ENCODE measurements at regions not wholly inside any gene's neighbourhood (a gene's known extent, or its start where the extent isn't known, plus 50 kb on each side); places are given as distances from the start of the nearest gene placed in this dataset.

- TF ChIP-seq, protein P1, sequence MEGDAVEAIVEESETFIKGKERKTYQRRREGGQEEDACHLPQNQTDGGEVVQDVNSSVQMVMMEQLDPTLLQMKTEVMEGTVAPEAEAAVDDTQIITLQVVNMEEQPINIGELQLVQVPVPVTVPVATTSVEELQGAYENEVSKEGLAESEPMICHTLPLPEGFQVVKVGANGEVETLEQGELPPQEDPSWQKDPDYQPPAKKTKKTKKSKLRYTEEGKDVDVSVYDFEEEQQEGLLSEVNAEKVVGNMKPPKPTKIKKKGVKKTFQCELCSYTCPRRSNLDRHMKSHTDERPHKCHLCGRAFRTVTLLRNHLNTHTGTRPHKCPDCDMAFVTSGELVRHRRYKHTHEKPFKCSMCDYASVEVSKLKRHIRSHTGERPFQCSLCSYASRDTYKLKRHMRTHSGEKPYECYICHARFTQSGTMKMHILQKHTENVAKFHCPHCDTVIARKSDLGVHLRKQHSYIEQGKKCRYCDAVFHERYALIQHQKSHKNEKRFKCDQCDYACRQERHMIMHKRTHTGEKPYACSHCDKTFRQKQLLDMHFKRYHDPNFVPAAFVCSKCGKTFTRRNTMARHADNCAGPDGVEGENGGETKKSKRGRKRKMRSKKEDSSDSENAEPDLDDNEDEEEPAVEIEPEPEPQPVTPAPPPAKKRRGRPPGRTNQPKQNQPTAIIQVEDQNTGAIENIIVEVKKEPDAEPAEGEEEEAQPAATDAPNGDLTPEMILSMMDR (IDR thresholded peaks at IDR 0.05), result no peak
- no peak for DNase-seq (ENCODE audit: low spot score)
- Histone ChIP-seq H3K4me3 (no peak overlapping the region), H3K27ac (no peak overlapping the region)
Measured at GRCh38 chr3:168467115-168467714, 371.5 kb upstream of the GOLIM4 start.

DNA sequence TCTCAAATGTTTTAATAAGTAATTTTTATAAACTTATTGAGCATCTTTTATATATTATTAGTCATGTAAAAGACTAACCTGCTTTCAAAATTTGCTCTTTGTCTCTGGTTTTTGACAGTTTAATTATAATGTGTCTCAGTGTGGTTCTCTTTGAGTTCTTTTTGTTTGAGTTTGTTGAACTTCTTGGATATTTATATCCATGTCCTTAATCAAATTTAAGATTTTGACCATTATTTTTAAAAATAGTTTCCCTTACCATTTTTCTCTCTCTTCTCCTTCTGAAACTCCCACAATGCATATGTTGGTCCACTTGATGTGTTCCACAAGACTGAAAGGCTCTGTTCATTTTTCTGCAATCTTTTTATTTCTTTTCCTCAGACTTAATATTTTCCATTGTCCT, 366.1 kb upstream of the GOLIM4 start:
- TF ChIP-seq, protein P1 (IDR thresholded peaks at IDR 0.05), result no peak
- Histone ChIP-seq H3K27ac (no peak overlapping the region), H3K4me3 (no peak overlapping the region)
- DNase-seq (ENCODE audit: low spot score), result no peak

DNA sequence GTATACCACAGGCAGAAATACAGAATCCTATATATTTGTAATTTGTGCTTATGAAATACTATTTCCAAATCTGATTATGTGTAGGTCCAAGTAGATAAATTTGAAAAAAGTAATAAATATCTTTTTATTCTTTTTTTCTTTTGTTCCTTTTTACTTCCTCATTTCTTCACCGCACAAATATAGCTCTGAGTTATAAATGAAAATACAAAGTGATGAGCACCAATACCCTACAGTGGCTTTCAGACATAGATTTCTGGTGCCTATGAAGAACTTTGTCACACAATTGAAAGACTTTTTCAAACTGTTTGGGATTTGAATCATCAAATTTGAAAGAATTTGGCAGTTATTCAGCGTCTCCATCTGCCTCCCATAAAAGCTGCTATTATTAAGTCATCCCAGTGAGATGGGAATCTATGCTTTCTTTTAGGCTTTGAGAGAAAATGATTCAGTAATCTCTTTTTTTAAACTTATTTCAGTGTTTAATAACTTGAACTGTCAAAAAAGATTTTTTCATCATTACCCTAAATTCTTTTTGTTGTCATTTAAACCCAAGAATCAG, 363.6 kb upstream of the GOLIM4 start:
- TF ChIP-seq, protein P1 (IDR thresholded peaks at IDR 0.05), result no peak
- H3K4me3 ChIP-seq, result no peak overlapping the region
- no peak for DNase-seq (ENCODE audit: low spot score)
- no peak overlapping the region for H3K27ac ChIP-seq

- H3K27ac ChIP-seq, result no peak overlapping the region
- H3K4me3 ChIP-seq, result no peak overlapping the region
- DNase-seq (ENCODE audit: low spot score), result no peak
- TF ChIP-seq, protein P1 (IDR thresholded peaks at IDR 0.05), result no peak
Measured at GRCh38 chr3:168457954-168458539, 362.3 kb upstream of the GOLIM4 start.

GRCh38 chr3:168455814-168456213, 360.1 kb upstream of the GOLIM4 start:
- TF ChIP-seq, protein P1 (IDR thresholded peaks at IDR 0.05), result no peak
- no peak for DNase-seq (ENCODE audit: low spot score)

GRCh38 chr3:168453623-168454022, 357.9 kb upstream of the GOLIM4 start:
- no peak for DNase-seq (ENCODE audit: low spot score)
- H3K27ac ChIP-seq, result no peak overlapping the region

More at GRCh38 chr3:168455814-168456213, 360.1 kb upstream of the GOLIM4 start:
- Histone ChIP-seq H3K27ac (no peak overlapping the region), H3K4me3 (no peak overlapping the region)

More at GRCh38 chr3:168453623-168454022, 357.9 kb upstream of the GOLIM4 start:
- H3K4me3 ChIP-seq, result no peak overlapping the region
- TF ChIP-seq, protein P1 (IDR thresholded peaks at IDR 0.05), result no peak

Data from coronary artery (tissue), 2 donors.